ENCODE measurements at regions not wholly inside any gene's neighbourhood (a gene's known extent, or its start where the extent isn't known, plus 50 kb on each side); places are given as distances from the start of the nearest gene placed in this dataset.

DNA sequence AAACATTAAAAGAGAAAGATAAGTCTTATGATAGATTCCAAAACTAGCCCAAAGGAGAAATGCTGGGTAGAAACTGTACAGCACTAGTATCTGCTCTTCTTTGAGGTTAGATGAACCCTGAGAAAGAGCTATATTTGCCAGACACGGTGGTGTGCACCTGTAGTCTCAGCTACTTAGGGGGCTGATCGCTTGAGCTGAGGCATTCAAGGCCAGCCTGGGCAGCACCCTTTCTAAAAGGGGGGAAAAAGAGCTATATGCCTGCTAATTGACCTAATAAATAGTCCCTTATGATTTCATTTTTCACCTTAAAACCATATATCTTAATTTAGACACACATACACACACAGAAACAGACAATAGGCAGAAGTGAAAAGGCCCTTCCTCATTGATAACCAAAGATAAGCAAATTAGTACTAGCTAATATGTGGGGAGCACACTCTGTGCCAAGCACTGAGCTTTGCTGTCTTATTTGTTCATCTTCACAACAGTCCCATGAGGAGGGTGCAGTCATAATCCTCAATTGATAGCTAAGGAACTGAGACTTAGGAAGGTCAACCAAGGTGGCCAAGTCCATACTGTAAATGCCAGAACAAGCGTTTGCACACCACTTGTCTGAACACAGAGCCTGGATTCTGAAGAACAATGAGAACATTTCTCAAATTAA, 56.6 kb upstream of the NLK start:
- TF ChIP-seq CTCF (IDR thresholded peaks at IDR 0.05), result no peak
- WGBS, 2 donors, result 81% methylated on average over 3 of the region's 3 CpGs
- no peaks in the 10 kb centered on the region for H3K4me1 ChIP-seq
- H3K9me3 ChIP-seq, result no peaks in the 10 kb centered on the region
- H3K4me3 ChIP-seq, result no peak overlapping the region
- H3K27ac ChIP-seq, result no peak overlapping the region
- DNase-seq (no peak), FAIRE-seq (no peak), ATAC-seq (no peak)
- intact Hi-C loops (cut with DNase I), result no loop called here
- no peaks in the 10 kb centered on the region for H3K27me3 ChIP-seq
- H3K36me3 ChIP-seq, result no peaks in the 10 kb centered on the region

GRCh38 chr17:27986805-27987684, 55.4 kb upstream of the NLK start:
- Histone ChIP-seq H3K27me3 (no peaks in the 10 kb centered on the region), H3K9me3 (no peaks in the 10 kb centered on the region), H3K4me1 (no peaks in the 10 kb centered on the region), H3K4me3 (no peak overlapping the region), H3K36me3 (no peaks in the 10 kb centered on the region), H3K27ac (no peak overlapping the region)
- ATAC-seq (no peak), DNase-seq (no peak), FAIRE-seq (no peak)
- intact Hi-C loops (cut with DNase I), result no loop called here
- WGBS, 2 donors, result 90 to 95% methylated on average over 9 of the region's 9 CpGs
- no peak for TF ChIP-seq CTCF (IDR thresholded peaks at IDR 0.05)

DNA sequence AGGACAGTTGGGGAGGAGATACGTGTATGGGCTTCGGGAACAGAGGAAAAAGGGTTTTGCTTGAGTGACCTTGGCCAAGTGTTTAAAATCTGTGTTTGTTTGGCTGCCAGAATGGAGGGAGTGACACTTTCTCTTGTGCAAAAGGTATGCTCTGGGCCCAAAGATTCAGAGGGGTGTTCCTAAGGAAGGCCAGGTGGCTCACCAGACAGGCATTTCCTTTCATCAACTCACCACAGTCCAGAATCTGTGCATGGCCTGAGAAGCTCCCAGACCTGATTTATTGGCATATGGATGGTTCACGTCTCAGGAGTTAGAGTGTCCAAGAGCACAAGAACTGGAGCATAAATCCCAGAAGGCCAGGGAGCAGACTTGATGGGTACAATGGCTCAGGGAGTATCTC, 53.4 kb upstream of the NLK start:
- Histone ChIP-seq H3K4me1 (no peaks in the 10 kb centered on the region), H3K9me3 (no peaks in the 10 kb centered on the region), H3K27ac (no peak overlapping the region), H3K4me3 (no peak overlapping the region), H3K27me3 (no peaks in the 10 kb centered on the region), H3K36me3 (no peaks in the 10 kb centered on the region)
- DNase-seq (no peak), FAIRE-seq (no peak), ATAC-seq (no peak)
- TF ChIP-seq CTCF (IDR thresholded peaks at IDR 0.05), result no peak
- intact Hi-C loops (cut with DNase I), result no loop called here
- 49 to 56% methylated on average over 3 of the region's 3 CpGs for WGBS, 2 donors

- no peak for DNase-seq
Measured at GRCh38 chr17:27990100-27990499, 52.4 kb upstream of the NLK start.

More at GRCh38 chr17:27990100-27990499, 52.4 kb upstream of the NLK start:
- H3K27me3 ChIP-seq, result no peaks in the 10 kb centered on the region
- no peak overlapping the region for H3K27ac ChIP-seq
- no peak for TF ChIP-seq CTCF (IDR thresholded peaks at IDR 0.05)
- no peaks in the 10 kb centered on the region for H3K4me1 ChIP-seq
- intact Hi-C loops (cut with DNase I), result no loop called here
- no peak for ATAC-seq
- no peaks in the 10 kb centered on the region for H3K9me3 ChIP-seq
- WGBS, 2 donors, result 92 to 100% methylated on average over 2 of the region's 2 CpGs
- H3K36me3 ChIP-seq, result no peaks in the 10 kb centered on the region
- no peak for FAIRE-seq
- no peak overlapping the region for H3K4me3 ChIP-seq

All from pancreas (tissue), 10 donors.